Progenitor cell of endocrine pancreas (in vitro differentiated cells): ENCODE measurements at regions not wholly inside any gene's neighbourhood (a gene's known extent, or its start where the extent isn't known, plus 50 kb on each side); places are given as distances from the start of the nearest gene placed in this dataset.
A peak's percentile ranks its signal among the peaks of the same experiment; 100 is the strongest.

Experiments
- DNase-seq: peaks from one replicate; pipeline ENCODE4 v3.0.0; 2021; ENCODE audit warnings: low spot score; ENCODE audit not compliant: unreplicated experiment
- H3K27ac Mint-ChIP-seq: 2 replicates; pipeline ENCODE4 v1.8.0; 2021; ENCODE audit warnings: mild to moderate bottlenecking, moderate library complexity, mixed read lengths
- H3K27me3 Mint-ChIP-seq: 2 replicates; pipeline ENCODE4 v1.8.0; 2021; ENCODE audit warnings: mixed read lengths
- H3K36me3 Mint-ChIP-seq: 2 replicates; pipeline ENCODE4 v1.8.0; 2022; ENCODE audit warnings: mixed read lengths; ENCODE audit not compliant: insufficient read depth
- H3K4me1 Mint-ChIP-seq: 2 replicates; pipeline ENCODE4 v1.8.0; 2021; ENCODE audit warnings: low read depth, mixed read lengths
- H3K4me3 Mint-ChIP-seq: 2 replicates; pipeline ENCODE4 v1.8.0; 2021; ENCODE audit warnings: low read depth, mild to moderate bottlenecking, moderate library complexity, mixed read lengths
- H3K9me3 Mint-ChIP-seq: 2 replicates; pipeline ENCODE4 v1.8.0; 2021; ENCODE audit warnings: low read depth, mixed read lengths
- TF ChIP-seq, protein P1 (sequence below): fragments of 200-600 bp; sonication (generic); IDR thresholded peaks from one replicate; pipeline ENCODE4 v1.5.0; 2021; ENCODE audit warnings: antibody characterized with exemption, mild to moderate bottlenecking; ENCODE audit not compliant: unreplicated experiment

DNA sequence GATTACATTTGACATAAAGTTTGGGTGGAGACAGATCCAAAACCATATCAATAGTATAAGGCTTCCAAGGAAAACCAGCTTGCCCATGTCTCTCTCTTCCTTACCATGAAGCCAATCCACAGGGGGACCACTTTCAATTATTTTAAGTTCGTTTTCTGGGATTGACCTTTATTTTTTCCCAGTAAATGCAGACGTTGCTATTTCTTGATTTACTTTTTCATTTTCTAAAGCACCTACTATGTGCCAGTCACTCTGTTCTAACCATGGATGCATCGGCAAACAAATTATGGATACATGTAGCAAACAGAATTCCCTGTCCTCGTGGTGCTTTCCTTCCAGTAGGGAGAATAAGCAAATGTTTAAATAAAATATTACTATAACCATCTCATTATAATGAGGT, 65.8 kb upstream of the KCNA1 start:
- DNase-seq: no peak
- H3K27me3 Mint-ChIP-seq: peaks cover 9% of the 10 kb centered on the region
- no peaks in the 10 kb centered on the region for H3K4me1 Mint-ChIP-seq
- peaks cover 3% of the 10 kb centered on the region for H3K9me3 Mint-ChIP-seq
- H3K27ac Mint-ChIP-seq: no peak overlapping the region
- H3K36me3 Mint-ChIP-seq: peaks cover 5% of the 10 kb centered on the region
- TF ChIP-seq, protein P1, sequence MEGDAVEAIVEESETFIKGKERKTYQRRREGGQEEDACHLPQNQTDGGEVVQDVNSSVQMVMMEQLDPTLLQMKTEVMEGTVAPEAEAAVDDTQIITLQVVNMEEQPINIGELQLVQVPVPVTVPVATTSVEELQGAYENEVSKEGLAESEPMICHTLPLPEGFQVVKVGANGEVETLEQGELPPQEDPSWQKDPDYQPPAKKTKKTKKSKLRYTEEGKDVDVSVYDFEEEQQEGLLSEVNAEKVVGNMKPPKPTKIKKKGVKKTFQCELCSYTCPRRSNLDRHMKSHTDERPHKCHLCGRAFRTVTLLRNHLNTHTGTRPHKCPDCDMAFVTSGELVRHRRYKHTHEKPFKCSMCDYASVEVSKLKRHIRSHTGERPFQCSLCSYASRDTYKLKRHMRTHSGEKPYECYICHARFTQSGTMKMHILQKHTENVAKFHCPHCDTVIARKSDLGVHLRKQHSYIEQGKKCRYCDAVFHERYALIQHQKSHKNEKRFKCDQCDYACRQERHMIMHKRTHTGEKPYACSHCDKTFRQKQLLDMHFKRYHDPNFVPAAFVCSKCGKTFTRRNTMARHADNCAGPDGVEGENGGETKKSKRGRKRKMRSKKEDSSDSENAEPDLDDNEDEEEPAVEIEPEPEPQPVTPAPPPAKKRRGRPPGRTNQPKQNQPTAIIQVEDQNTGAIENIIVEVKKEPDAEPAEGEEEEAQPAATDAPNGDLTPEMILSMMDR: no peak
- H3K4me3 Mint-ChIP-seq: no peak overlapping the region

DNA sequence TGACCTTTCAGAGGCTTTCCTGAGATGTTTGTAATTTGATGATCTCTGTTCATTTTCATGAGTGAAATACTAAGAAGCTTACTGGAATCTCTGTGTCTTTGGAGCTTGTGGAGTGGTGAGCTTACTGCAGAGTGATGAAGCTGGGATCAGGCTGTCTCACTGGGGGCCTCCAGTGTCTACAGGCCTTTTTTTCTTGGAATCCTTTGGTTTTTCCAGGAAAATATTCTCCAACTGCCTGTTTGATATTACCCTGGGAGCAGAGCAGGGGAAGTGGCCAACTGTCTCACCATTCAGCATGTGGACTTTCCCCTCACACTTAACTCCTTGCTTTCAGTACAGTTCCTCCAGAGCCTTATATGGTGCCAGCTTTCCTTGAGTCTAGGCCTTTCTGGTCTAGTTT, 62.0 kb upstream of the KCNA1 start:
- H3K4me1 Mint-ChIP-seq: no peaks in the 10 kb centered on the region
- no peak overlapping the region for H3K27ac Mint-ChIP-seq
- H3K9me3 Mint-ChIP-seq: peaks cover 1% of the 10 kb centered on the region
- peaks cover under 1% of the 10 kb centered on the region for H3K36me3 Mint-ChIP-seq
- DNase-seq: no peak
- H3K27me3 Mint-ChIP-seq: peaks cover 14% of the 10 kb centered on the region
- TF ChIP-seq, protein P1: no peak
- H3K4me3 Mint-ChIP-seq: no peak overlapping the region

DNA sequence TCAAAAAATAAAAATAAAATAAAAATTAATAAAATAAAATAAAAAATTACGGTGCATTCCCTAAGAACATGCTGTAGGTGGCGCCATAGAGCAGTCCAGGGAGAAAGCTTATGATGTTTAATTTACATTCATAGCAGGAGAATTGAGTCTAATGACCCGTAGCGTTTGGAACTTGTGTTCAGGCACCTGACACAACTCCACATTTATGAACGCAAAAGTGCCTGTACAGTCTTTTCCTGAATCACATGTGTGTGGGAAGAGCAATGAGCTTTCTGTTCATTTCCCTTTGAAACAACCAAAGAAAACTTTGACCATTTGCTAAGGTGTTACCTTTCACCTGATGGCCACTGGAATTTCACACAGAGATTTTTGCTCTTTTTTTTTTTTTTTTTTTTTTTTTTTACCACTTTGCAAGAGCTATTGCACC, 60.6 kb upstream of the KCNA1 start:
- H3K27ac Mint-ChIP-seq: no peak overlapping the region
- TF ChIP-seq, protein P1: peak; percentile 93
- no peaks in the 10 kb centered on the region for H3K9me3 Mint-ChIP-seq
- no peak overlapping the region for H3K4me3 Mint-ChIP-seq
- H3K27me3 Mint-ChIP-seq: peaks cover 23% of the 10 kb centered on the region
- no peaks in the 10 kb centered on the region for H3K4me1 Mint-ChIP-seq
- no peaks in the 10 kb centered on the region for H3K36me3 Mint-ChIP-seq
- no peak for DNase-seq

DNA sequence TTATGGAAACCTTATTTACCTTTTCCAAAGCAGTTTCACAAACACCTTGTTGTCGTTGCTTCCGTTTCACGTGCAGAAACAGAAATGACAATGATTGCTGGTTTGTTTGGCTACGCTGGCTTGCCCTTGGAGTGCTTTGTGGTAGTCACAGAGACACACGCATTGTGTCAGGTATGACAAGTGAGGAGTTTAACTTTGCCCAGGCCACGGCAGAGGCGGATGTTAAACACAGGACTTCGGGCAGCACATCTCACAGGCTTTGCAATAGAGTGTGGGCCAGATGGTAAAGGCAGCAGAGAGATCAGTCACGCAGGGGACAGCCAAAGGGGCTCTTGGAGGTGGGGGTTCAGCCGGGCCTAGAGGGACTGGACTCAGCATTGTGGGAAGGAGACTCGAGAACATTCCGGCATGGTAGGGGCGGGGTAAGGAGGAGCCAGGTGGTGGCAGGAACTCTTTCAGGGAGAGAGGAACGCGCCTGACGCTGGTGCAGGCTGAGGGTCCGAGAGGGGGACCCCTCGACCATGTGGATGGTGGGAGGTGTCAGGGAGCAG, 59.8 kb upstream of the KCNA1 start:
- H3K9me3 Mint-ChIP-seq: no peaks in the 10 kb centered on the region
- DNase-seq: no peak
- H3K27me3 Mint-ChIP-seq: peaks cover 23% of the 10 kb centered on the region
- TF ChIP-seq, protein P1: no peak
- H3K4me1 Mint-ChIP-seq: no peaks in the 10 kb centered on the region
- no peak overlapping the region for H3K4me3 Mint-ChIP-seq
- H3K36me3 Mint-ChIP-seq: no peaks in the 10 kb centered on the region
- no peak overlapping the region for H3K27ac Mint-ChIP-seq

DNA sequence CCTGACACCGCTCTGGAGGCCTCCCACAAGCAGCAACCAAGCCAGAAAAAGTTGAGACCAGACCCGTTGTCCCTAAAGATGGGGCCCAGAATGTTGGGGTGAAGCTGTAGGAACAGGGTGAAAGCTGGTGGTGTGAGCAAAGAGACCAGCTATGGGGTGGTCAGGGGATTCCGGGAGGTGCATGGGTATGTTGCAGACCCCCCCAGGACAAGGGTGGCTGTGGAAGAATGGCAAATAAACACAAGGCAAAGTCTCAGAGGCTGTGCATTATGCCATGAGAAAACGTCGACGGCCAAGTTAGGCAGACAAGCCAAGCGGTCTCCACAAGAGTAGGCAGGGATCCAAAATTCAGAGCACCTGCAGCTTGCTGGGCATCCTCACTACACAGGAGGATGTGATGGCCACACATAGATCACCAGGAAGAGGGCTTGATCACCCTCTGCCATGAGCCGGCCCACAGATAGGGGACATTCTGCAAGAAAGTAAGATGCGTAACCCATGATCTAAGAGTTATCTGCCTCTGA, 58.8 kb upstream of the KCNA1 start:
- TF ChIP-seq, protein P1: no peak
- H3K27ac Mint-ChIP-seq: no peak overlapping the region

More for the DNA sequence above, 58.8 kb upstream of the KCNA1 start:
- H3K36me3 Mint-ChIP-seq: no peaks in the 10 kb centered on the region
- no peaks in the 10 kb centered on the region for H3K9me3 Mint-ChIP-seq
- H3K4me1 Mint-ChIP-seq: no peaks in the 10 kb centered on the region
- H3K27me3 Mint-ChIP-seq: peaks cover 28% of the 10 kb centered on the region
- H3K4me3 Mint-ChIP-seq: no peak overlapping the region
- no peak for DNase-seq
